SK-N-MC (cell line): ENCODE measurements at regions not wholly inside any gene's neighbourhood (a gene's known extent, or its start where the extent isn't known, plus 50 kb on each side); places are given as distances from the start of the nearest gene placed in this dataset.

Source experiments
- EZH2 ChIP-seq: fragments of 200-600 bp; sonication (generic); IDR thresholded peaks from one replicate; pipeline ENCODE4 v1.6.1; 2017; ENCODE audit warnings: antibody characterized with exemption
- FOXP2 ChIP-seq: optimal IDR thresholded peaks from 2 replicates; pipeline ENCODE3; 2011; ENCODE audit warnings: mild to moderate bottlenecking, moderate library complexity; ENCODE audit not compliant: insufficient read depth; ENCODE audit errors: extremely low read length, control extremely low read depth
- POLR2AphosphoS5 ChIP-seq: IDR thresholded peaks from 2 replicates; pipeline ENCODE4 v1.6.1; 2012; ENCODE audit warnings: mild to moderate bottlenecking, low read depth, low read length, borderline replicate concordance

- TF ChIP-seq EZH2 (no peak), POLR2AphosphoS5 (no peak), FOXP2 (no peak)
Observed at GRCh38 chr1:181353526-181353925, 129.8 kb upstream of the CACNA1E start.
